Fibroblast of lung (primary cell): ENCODE measurements at regions not wholly inside any gene's neighbourhood (a gene's known extent, or its start where the extent isn't known, plus 50 kb on each side); places are given as distances from the start of the nearest gene placed in this dataset.
"Not testable (repeated sequence)": the region's sequence is repeated elsewhere in the genome, so short reads cannot be mapped to it uniquely, and the experiment has no call there.

ENCODE experiments used
- DNase-seq, 2 donors: peaks; one replicate each; pipeline versions ENCODE4 v3.0.0 to v3.0.0-alpha.2; 2010; ENCODE audit warnings: low read depth in 2 of 2
- H2AFZ ChIP-seq: 2 replicates; pipeline ENCODE4 v1.5.1; 2012; ENCODE audit warnings: low read length, control low read depth, inconsistent platforms
- H3K27ac ChIP-seq: 2 replicates; pipeline ENCODE4 v1.5.1; 2011; ENCODE audit warnings: low read length, control low read depth; ENCODE audit not compliant: insufficient read depth
- H3K27me3 ChIP-seq: 2 replicates; pipeline ENCODE4 v1.5.1; 2011; ENCODE audit warnings: mild to moderate bottlenecking, low read length; ENCODE audit not compliant: control insufficient read depth, insufficient read depth
- H3K36me3 ChIP-seq: 2 replicates; pipeline ENCODE4 v1.5.1; 2011; ENCODE audit warnings: low read length; ENCODE audit not compliant: control insufficient read depth, insufficient read depth
- H3K4me1 ChIP-seq: 2 replicates; pipeline ENCODE4 v1.5.1; 2011; ENCODE audit warnings: low read length; ENCODE audit not compliant: control insufficient read depth, insufficient read depth; ENCODE audit errors: extremely low read depth
- H3K4me2 ChIP-seq: 2 replicates; pipeline ENCODE4 v1.5.1; 2011; ENCODE audit warnings: low read length, control low read depth; ENCODE audit not compliant: insufficient read depth; ENCODE audit errors: extremely low read depth
- H3K4me3 ChIP-seq, 4 experiments: fragments of 200-600 bp in 1 of 4; sonication (generic) in 1 of 4; replicated peaks in 1 of 4; 2 replicates each; pipeline ENCODE4 v1.5.1; 2011 to 2016; ENCODE audit warnings: low read length in 4 of 4, low read depth in 3 of 4, mild to moderate bottlenecking in 3 of 4, control low read depth in 2 of 4, inconsistent platforms in 1 of 4, mixed read lengths in 1 of 4; ENCODE audit not compliant: insufficient read depth in 1 of 4; ENCODE audit errors: control extremely low read depth in 1 of 4
- H3K79me2 ChIP-seq: 2 replicates; pipeline ENCODE4 v1.5.1; 2012; ENCODE audit warnings: mild to moderate bottlenecking, low read length, inconsistent platforms; ENCODE audit not compliant: control insufficient read depth, insufficient read depth
- H3K9ac ChIP-seq: 2 replicates; pipeline ENCODE4 v1.5.1; 2011; ENCODE audit warnings: mild to moderate bottlenecking, low read length, control low read depth; ENCODE audit not compliant: insufficient read depth
- H3K9me3 ChIP-seq: 2 replicates; pipeline ENCODE4 v1.5.1; 2012; ENCODE audit warnings: low read depth, low read length; ENCODE audit not compliant: control insufficient read depth, insufficient read depth
- H4K20me1 ChIP-seq: 2 replicates; pipeline ENCODE4 v1.5.1; 2011; ENCODE audit warnings: low read length; ENCODE audit not compliant: control insufficient read depth, insufficient read depth; ENCODE audit errors: extremely low read depth
- CTCF ChIP-seq, 2 donors: IDR thresholded peaks in 1 of 2; conservative IDR thresholded peaks in 1 of 2; 1 replicate in 1 of 2; 2 replicates in 1 of 2; pipeline ENCODE4 v1.5.1; 2011 to 2012; ENCODE audit warnings: low read length in 2 of 2, control low read depth in 1 of 2, inconsistent platforms in 1 of 2, low read depth in 1 of 2, mild to moderate bottlenecking in 1 of 2
- EZH2 ChIP-seq: IDR thresholded peaks from 2 replicates; pipeline ENCODE4 v1.5.1; 2012; ENCODE audit warnings: low read length, control low read depth, mild to moderate bottlenecking; ENCODE audit errors: missing control alignments

DNA sequence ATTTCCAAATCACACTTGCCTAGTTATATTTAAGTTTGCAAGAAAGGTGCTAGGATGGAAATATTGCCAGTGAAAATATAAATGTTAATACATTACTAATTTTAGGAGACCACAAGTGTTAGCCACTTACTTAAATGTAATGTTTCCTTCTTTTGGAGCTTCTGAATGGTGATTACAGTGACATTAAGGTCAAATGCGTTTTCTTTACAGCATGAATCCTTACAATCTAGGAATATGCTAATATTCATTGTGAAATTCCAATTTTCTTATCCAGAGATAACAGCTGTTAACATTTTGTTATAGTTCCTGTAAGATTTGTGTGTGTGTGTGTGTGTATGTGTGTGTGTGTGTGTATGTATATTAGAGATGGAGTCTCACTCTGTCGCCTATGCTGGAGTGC lies 70.2 kb upstream of the NUDT6 start:
- Histone ChIP-seq H3K4me1 (no peaks in the 10 kb centered on the region), H3K36me3 (no peaks in the 10 kb centered on the region), H3K79me2 (no peaks in the 10 kb centered on the region), H3K4me2 (no peak overlapping the region), H3K27ac (no peak overlapping the region), H2AFZ (no peak overlapping the region), H4K20me1 (no peaks in the 10 kb centered on the region), H3K27me3 (no peaks in the 10 kb centered on the region), H3K4me3 (no peak overlapping the region), H3K9ac (no peak overlapping the region), H3K9me3 (no peaks in the 10 kb centered on the region)
- DNase-seq: no peak
- TF ChIP-seq EZH2 (no peak), CTCF (conservative IDR thresholded peaks at IDR 0.05 in 1 of 2, IDR thresholded peaks at IDR 0.05 in 1 of 2; ENCODE audit: low read depth in 1 of 2, low read length in 2 of 2) (no peak)

- no peak overlapping the region for H2AFZ ChIP-seq
- no peak overlapping the region for H3K27ac ChIP-seq
These were observed 74.0 kb upstream of the NUDT6 start for GRCh38 chr4:122996350-122996749.

DNA sequence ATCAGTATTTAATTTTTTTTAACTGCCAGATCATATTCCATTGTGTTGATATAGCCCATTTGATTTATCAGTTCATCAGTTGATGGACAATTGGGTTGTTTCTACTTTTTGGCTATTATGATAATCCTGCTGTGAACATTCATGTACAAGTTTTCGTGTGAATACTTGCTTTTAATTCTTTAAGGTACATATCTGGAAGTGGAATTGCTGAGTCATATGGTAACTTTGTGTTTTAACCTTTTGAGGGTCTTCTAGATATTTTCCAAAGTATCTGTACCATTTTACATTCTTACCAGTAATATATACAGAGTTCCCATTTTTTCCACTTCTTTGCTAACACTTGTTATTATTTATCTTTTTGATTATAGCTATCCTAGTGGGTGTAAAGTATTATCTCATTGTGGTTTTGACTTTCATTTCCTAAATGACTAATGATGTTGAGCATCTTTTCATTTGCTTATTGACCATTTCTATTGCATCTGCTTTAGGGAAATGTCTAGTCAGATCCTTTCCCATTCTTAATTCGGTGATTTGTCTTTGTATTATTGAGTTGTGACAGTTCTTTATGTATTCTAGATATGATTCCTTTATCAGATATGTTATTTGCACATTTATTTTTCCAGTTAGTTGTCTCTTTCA lies 75.2 kb upstream of the NUDT6 start:
- TF ChIP-seq CTCF (conservative IDR thresholded peaks at IDR 0.05 in 1 of 2, IDR thresholded peaks at IDR 0.05 in 1 of 2; ENCODE audit: low read depth in 1 of 2, low read length in 2 of 2): no peak
- no peak for TF ChIP-seq EZH2
- no peak overlapping the region for H2AFZ ChIP-seq
- no peak for DNase-seq
- H3K9me3 ChIP-seq: no peaks in the 10 kb centered on the region
- no peaks in the 10 kb centered on the region for H4K20me1 ChIP-seq
- H3K36me3 ChIP-seq: no peaks in the 10 kb centered on the region
- no peak overlapping the region for H3K9ac ChIP-seq
- H3K4me1 ChIP-seq: no peaks in the 10 kb centered on the region
- no peaks in the 10 kb centered on the region for H3K27me3 ChIP-seq
- H3K79me2 ChIP-seq: no peaks in the 10 kb centered on the region
- H3K4me3 ChIP-seq: no peak overlapping the region
- no peak overlapping the region for H3K4me2 ChIP-seq
- H3K27ac ChIP-seq: no peak overlapping the region

More at GRCh38 chr4:122996350-122996749, 74.0 kb upstream of the NUDT6 start:
- Histone ChIP-seq H3K79me2 (no peaks in the 10 kb centered on the region), H3K4me2 (no peak overlapping the region), H3K4me3 (no peak overlapping the region), H3K4me1 (no peaks in the 10 kb centered on the region), H3K9me3 (no peaks in the 10 kb centered on the region), H3K9ac (no peak overlapping the region), H3K27me3 (no peaks in the 10 kb centered on the region), H4K20me1 (no peaks in the 10 kb centered on the region), H3K36me3 (no peaks in the 10 kb centered on the region)
- TF ChIP-seq EZH2 (no peak), CTCF (conservative IDR thresholded peaks at IDR 0.05 in 1 of 2, IDR thresholded peaks at IDR 0.05 in 1 of 2; ENCODE audit: low read depth in 1 of 2, low read length in 2 of 2) (no peak)
- DNase-seq: no peak

GRCh38 chr4:123004079-123004478 lies 81.7 kb upstream of the NUDT6 start:
- not testable (repeated sequence) for H3K9ac ChIP-seq, H4K20me1 ChIP-seq, H2AFZ ChIP-seq, H3K27me3 ChIP-seq, H3K4me1 ChIP-seq, H3K36me3 ChIP-seq, H3K27ac ChIP-seq, H3K9me3 ChIP-seq, H3K4me3 ChIP-seq, DNase-seq, H3K4me2 ChIP-seq, H3K79me2 ChIP-seq

DNA sequence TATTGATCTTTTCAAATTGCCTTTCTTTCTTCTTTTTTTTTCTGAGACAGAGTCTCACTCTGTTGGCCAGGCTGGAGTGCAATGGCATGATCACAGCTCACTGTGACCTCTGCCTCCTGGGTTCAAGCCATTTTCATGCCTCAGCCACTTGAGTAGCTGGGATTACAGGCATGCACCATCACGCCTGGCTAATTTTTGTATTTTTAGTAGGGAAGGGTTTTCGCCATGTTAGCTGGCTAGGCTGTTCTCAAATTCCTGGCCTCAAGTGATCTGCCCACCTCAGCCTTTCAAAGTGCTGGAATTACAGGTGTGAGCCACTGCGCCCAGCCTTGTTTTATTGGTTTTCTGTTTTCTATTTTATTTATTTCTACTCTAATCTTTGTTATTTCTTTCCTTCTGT lies 82.7 kb upstream of the NUDT6 start:
- not testable (repeated sequence) for H3K9me3 ChIP-seq, H4K20me1 ChIP-seq, H3K27ac ChIP-seq, H3K27me3 ChIP-seq, H3K36me3 ChIP-seq, H3K9ac ChIP-seq, H2AFZ ChIP-seq, DNase-seq, H3K4me1 ChIP-seq, H3K4me2 ChIP-seq, H3K79me2 ChIP-seq, H3K4me3 ChIP-seq
